ENCODE measurements at regions not wholly inside any gene's neighbourhood (a gene's known extent, or its start where the extent isn't known, plus 50 kb on each side); places are given as distances from the start of the nearest gene placed in this dataset.

DNA sequence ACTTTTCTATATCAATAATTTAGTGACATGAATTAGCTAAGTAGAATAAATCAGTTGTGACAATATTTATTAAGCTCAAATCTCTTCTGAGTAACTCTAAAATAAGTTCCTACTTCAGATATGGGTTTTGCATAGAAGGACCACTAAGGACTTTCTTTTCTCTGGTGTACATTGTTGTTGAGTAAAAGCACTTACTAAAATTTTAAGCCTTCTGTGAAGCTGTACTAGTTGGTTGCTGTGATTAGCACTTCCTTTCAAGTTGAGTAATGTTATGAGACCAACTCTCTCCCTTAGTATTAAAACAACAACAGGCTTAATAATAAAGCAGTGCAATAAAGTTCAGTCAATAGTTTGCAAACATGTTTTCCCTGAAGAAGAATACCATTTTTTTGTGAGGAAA is 667.4 kb upstream of the NDST4 start:
- TF ChIP-seq, protein P1, sequence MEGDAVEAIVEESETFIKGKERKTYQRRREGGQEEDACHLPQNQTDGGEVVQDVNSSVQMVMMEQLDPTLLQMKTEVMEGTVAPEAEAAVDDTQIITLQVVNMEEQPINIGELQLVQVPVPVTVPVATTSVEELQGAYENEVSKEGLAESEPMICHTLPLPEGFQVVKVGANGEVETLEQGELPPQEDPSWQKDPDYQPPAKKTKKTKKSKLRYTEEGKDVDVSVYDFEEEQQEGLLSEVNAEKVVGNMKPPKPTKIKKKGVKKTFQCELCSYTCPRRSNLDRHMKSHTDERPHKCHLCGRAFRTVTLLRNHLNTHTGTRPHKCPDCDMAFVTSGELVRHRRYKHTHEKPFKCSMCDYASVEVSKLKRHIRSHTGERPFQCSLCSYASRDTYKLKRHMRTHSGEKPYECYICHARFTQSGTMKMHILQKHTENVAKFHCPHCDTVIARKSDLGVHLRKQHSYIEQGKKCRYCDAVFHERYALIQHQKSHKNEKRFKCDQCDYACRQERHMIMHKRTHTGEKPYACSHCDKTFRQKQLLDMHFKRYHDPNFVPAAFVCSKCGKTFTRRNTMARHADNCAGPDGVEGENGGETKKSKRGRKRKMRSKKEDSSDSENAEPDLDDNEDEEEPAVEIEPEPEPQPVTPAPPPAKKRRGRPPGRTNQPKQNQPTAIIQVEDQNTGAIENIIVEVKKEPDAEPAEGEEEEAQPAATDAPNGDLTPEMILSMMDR (IDR thresholded peaks at IDR 0.05), result no peak
- TF ChIP-seq POLR2A (IDR thresholded peaks at IDR 0.05), result no peak
- TF ChIP-seq EP300 (IDR thresholded peaks at IDR 0.05), result no peak
- no peak for TF ChIP-seq POLR2AphosphoS5 (IDR thresholded peaks at IDR 0.05)
